Vagina (tissue), 2 donors: ENCODE measurements at regions not wholly inside any gene's neighbourhood (a gene's known extent, or its start where the extent isn't known, plus 50 kb on each side); places are given as distances from the start of the nearest gene placed in this dataset.

Source experiments
- DNase-seq, 2 donors: peaks; one replicate each; pipeline ENCODE4 v3.0.0-alpha.2; 2017; ENCODE audit errors: extremely low spot score in 2 of 2
- H3K27ac ChIP-seq: fragments of 200-600 bp; sonication (generic); one replicate; pipeline ENCODE4 v1.5.1; 2019
- H3K27me3 ChIP-seq: fragments of 200-600 bp; sonication (generic); one replicate; pipeline ENCODE4 v1.5.1; 2019
- H3K36me3 ChIP-seq, 2 donors: fragments of 200-600 bp; sonication (generic); one replicate each; pipeline ENCODE4 v1.5.1; 2017 to 2019
- H3K4me1 ChIP-seq: fragments of 200-600 bp; sonication (generic); one replicate; pipeline ENCODE4 v1.5.1; 2019
- H3K4me3 ChIP-seq, 2 donors: fragments of 200-600 bp; sonication (generic); 1 replicate in 1 of 2; 2 replicates in 1 of 2; pipeline ENCODE4 v1.5.1; 2016 to 2019
- H3K9me3 ChIP-seq: fragments of 200-600 bp; sonication (generic); one replicate; pipeline ENCODE4 v1.5.1; 2019
- CTCF ChIP-seq, 3 experiments: fragments of 450-650 bp in 2 of 3; fragments of 200-600 bp in 1 of 3; sonication (generic) in 1 of 3; IDR thresholded peaks; one replicate each; pipeline ENCODE4 v1.5.1; 2017 to 2019; ENCODE audit warnings: antibody characterized with exemption in 3 of 3, mild to moderate bottlenecking in 2 of 3, moderate library complexity in 2 of 3
- POLR2A ChIP-seq, 2 donors: fragments of 450-650 bp; IDR thresholded peaks; one replicate each; pipeline ENCODE4 v1.6.1; 2017; ENCODE audit warnings: antibody characterized with exemption in 2 of 2, mild to moderate bottlenecking in 2 of 2, moderate library complexity in 2 of 2
- POLR2AphosphoS5 ChIP-seq, 2 donors: sonication (generic); formaldehyde crosslinking; IDR thresholded peaks; one replicate each; pipeline ENCODE4 v1.9.0; 2017; ENCODE audit warnings: antibody characterized with exemption in 2 of 2, mild to moderate bottlenecking in 2 of 2, low read depth in 1 of 2; ENCODE audit not compliant: insufficient read depth in 1 of 2
- intact Hi-C: fragments of 100-400 bp; cut with DNase I; formaldehyde crosslinking; loops from one replicate; pipeline ENCODE4 v1.15.1; 2023

- H3K27ac ChIP-seq: no peak overlapping the region
- no peaks in the 10 kb centered on the region for H3K27me3 ChIP-seq
- H3K9me3 ChIP-seq: no peaks in the 10 kb centered on the region
- no peak overlapping the region for H3K4me3 ChIP-seq
- intact Hi-C loops: no loop called here
- no peaks in the 10 kb centered on the region for H3K4me1 ChIP-seq
- no peak for DNase-seq
- H3K36me3 ChIP-seq: no peaks in the 10 kb centered on the region
- TF ChIP-seq POLR2AphosphoS5 (IDR thresholded peaks at IDR 0.05; ENCODE audit: insufficient read depth in 1 of 2, low read depth in 1 of 2): no peak
- no peak for TF ChIP-seq POLR2A (IDR thresholded peaks at IDR 0.05)
- no peak for TF ChIP-seq CTCF (IDR thresholded peaks at IDR 0.05)
These were observed 95.1 kb upstream of the ESRRG start for GRCh38 chr1:216818284-216818683.

DNA sequence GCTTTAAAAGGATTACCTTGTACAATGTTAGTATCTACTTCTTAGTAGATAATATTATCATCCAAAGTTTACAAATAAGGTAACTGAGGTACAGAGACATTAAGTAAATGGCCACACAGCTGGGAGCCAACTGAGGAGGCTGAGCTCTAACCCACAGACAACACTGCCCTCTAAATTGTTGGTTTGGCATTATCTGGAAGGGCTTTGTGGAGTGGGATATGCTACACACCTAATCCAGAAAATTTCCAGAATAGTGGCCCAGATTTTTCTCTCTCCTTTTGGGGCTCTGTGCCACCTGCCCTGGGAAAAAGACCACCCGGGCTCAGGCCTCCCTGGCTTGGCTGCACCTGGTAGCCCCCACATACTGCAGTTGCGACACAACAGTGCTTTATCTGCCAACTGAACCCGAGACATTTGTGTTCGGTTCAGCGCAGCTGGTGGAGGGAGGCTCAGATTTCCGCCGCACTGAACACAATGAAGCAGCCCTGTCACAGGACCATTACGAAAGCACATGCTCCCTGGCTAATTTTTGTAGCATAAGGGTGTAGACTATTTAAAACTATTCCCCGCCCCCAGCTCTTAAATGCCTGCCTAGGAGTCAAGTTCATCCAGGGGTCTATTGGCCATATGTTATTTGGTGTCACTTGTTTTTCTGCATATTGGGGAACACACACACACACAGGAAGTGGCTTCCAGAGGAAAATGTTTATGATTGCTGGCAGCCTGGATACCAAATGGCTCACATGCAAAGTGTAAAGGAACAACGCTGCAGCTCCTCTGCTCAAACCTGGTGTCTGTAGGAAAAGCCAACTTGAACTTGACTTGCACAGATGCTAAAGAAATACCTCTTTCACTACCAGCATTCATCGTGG, 92.3 kb upstream of the ESRRG start:
- no peaks in the 10 kb centered on the region for H3K9me3 ChIP-seq
- no peak for DNase-seq
- no peak overlapping the region for H3K4me3 ChIP-seq

DNA sequence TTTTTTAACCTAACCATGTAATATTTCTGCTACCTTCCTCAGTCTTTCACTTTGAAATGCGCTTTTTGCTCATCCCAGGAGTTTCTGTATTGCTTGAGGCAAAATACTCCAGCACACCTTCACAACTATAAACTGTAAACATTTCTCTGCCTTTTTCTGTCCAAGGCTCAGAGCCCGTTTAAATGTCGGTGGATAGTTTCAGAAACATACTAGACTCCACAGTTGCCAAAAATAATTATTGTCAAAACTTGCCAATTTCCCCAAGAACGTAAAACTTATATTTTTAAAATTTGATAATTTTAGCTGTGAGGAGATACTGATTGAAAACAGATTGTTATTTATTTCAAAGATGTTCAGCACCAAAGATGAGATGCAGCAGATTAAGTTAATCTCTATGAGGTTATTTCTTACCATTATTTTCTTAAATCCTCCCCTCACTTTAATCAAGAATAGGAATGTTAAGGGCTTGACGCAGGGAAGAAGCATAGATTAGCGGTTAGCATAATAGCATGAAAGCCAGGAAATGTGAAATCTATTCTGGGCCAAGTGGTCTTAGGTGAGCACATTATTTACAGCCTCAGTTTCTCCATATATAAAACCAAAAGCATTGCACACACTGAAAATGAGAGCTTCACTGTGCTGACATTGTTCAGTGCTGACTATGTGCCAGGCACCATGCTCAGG, 91.5 kb upstream of the ESRRG start:
- Histone ChIP-seq H3K4me3 (no peak overlapping the region), H3K9me3 (no peaks in the 10 kb centered on the region), H3K4me1 (no peaks in the 10 kb centered on the region), H3K27ac (no peak overlapping the region), H3K27me3 (no peaks in the 10 kb centered on the region), H3K36me3 (no peaks in the 10 kb centered on the region)
- intact Hi-C loops: no loop called here
- no peak for TF ChIP-seq CTCF (IDR thresholded peaks at IDR 0.05)
- no peak for TF ChIP-seq POLR2A (IDR thresholded peaks at IDR 0.05)
- no peak for TF ChIP-seq POLR2AphosphoS5 (IDR thresholded peaks at IDR 0.05; ENCODE audit: insufficient read depth in 1 of 2, low read depth in 1 of 2)
- DNase-seq: no peak

More for the DNA sequence above, 92.3 kb upstream of the ESRRG start:
- Histone ChIP-seq H3K36me3 (no peaks in the 10 kb centered on the region), H3K27me3 (no peaks in the 10 kb centered on the region), H3K4me1 (no peaks in the 10 kb centered on the region), H3K27ac (no peak overlapping the region)
- intact Hi-C loops: no loop called here
- TF ChIP-seq POLR2AphosphoS5 (IDR thresholded peaks at IDR 0.05; ENCODE audit: insufficient read depth in 1 of 2, low read depth in 1 of 2): peak in 1 of 2 donors; percentile 34
- TF ChIP-seq POLR2A (IDR thresholded peaks at IDR 0.05): no peak
- no peak for TF ChIP-seq CTCF (IDR thresholded peaks at IDR 0.05)

GRCh38 chr1:216812966-216813365, 89.7 kb upstream of the ESRRG start:
- no peak for DNase-seq
- TF ChIP-seq CTCF (IDR thresholded peaks at IDR 0.05) (no peak), POLR2AphosphoS5 (IDR thresholded peaks at IDR 0.05; ENCODE audit: insufficient read depth in 1 of 2, low read depth in 1 of 2) (no peak), POLR2A (IDR thresholded peaks at IDR 0.05) (no peak)
- Histone ChIP-seq H3K27me3 (no peaks in the 10 kb centered on the region), H3K4me3 (no peak overlapping the region), H3K9me3 (no peaks in the 10 kb centered on the region), H3K27ac (no peak overlapping the region), H3K4me1 (no peaks in the 10 kb centered on the region), H3K36me3 (no peaks in the 10 kb centered on the region)
- intact Hi-C loops: no loop called here

DNA sequence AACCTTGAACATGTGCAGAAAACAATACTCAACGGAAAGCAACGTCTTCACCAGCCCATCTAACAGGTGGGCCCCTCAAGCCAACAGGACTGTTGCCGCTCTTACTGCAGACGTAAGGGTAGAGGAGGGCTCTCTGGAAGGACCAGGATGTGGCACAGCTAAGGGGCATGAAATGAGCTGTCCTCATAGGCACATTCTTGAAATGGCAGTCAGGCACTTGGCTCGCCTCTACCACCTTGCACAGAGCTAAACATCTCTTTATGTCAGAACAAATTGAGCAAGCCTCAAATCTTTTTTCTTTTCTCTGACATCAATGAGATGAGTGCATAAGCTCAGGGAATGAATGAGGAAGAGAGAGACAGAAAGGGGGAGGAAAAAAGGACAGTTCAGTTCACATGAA, 86.4 kb upstream of the ESRRG start:
- Histone ChIP-seq H3K27me3 (no peaks in the 10 kb centered on the region), H3K4me1 (no peaks in the 10 kb centered on the region), H3K27ac (no peak overlapping the region), H3K36me3 (no peaks in the 10 kb centered on the region), H3K9me3 (no peaks in the 10 kb centered on the region), H3K4me3 (no peak overlapping the region)
- no peak for DNase-seq
- TF ChIP-seq POLR2AphosphoS5 (IDR thresholded peaks at IDR 0.05; ENCODE audit: insufficient read depth in 1 of 2, low read depth in 1 of 2): no peak
- TF ChIP-seq POLR2A (IDR thresholded peaks at IDR 0.05): no peak
- TF ChIP-seq CTCF (IDR thresholded peaks at IDR 0.05): no peak
- intact Hi-C loops: no loop called here
